ENCODE measurements at regions not wholly inside any gene's neighbourhood (a gene's known extent, or its start where the extent isn't known, plus 50 kb on each side); places are given as distances from the start of the nearest gene placed in this dataset.

GRCh38 chr9:16025627-16026026, 472.8 kb downstream of the CCDC171 start:
- no peak for DNase-seq (ENCODE audit: low read depth)

GRCh38 chr9:16026886-16027285, 474.0 kb downstream of the CCDC171 start:
- no peak for DNase-seq (ENCODE audit: low read depth)

GRCh38 chr9:16028548-16028947, 475.7 kb downstream of the CCDC171 start:
- DNase-seq (ENCODE audit: low read depth) = no peak

- DNase-seq (ENCODE audit: low read depth) = peak; percentile 79
Observed at GRCh38 chr9:16029046-16029615, 476.3 kb downstream of the CCDC171 start.

GRCh38 chr9:16029796-16030363, 477.0 kb downstream of the CCDC171 start:
- no peak for DNase-seq (ENCODE audit: low read depth)

- peak; percentile 87 for DNase-seq (ENCODE audit: low read depth)
Observed at GRCh38 chr9:16030528-16031185, 477.8 kb downstream of the CCDC171 start.

- DNase-seq (ENCODE audit: low read depth) = no peak
Observed at GRCh38 chr9:16031486-16031885, 478.6 kb downstream of the CCDC171 start.

GRCh38 chr9:16031971-16032370, 479.1 kb downstream of the CCDC171 start:
- no peak for DNase-seq (ENCODE audit: low read depth)

GRCh38 chr9:16032799-16033198, 480.0 kb downstream of the CCDC171 start:
- no peak for DNase-seq (ENCODE audit: low read depth)

- no peak for DNase-seq (ENCODE audit: low read depth)
Observed at GRCh38 chr9:16033253-16033652, 480.4 kb downstream of the CCDC171 start.

GRCh38 chr9:16033921-16034691, 481.3 kb downstream of the CCDC171 start:
- no peak for DNase-seq (ENCODE audit: low read depth)

GRCh38 chr9:16039218-16039987, 486.6 kb downstream of the CCDC171 start:
- no peak for DNase-seq (ENCODE audit: low read depth)

GRCh38 chr9:16039988-16040761, 487.3 kb downstream of the CCDC171 start:
- no peak for DNase-seq (ENCODE audit: low read depth)

GRCh38 chr9:16043756-16044578, 491.1 kb downstream of the CCDC171 start:
- DNase-seq (ENCODE audit: low read depth) = no peak

GRCh38 chr9:16044579-16044881, 491.7 kb downstream of the CCDC171 start:
- no peak for DNase-seq (ENCODE audit: low read depth)

- DNase-seq (ENCODE audit: low read depth) = no peak
Observed at GRCh38 chr9:16045651-16046280, 492.9 kb downstream of the CCDC171 start.

- no peak for DNase-seq (ENCODE audit: low read depth)
Observed at GRCh38 chr9:16046713-16047112, 493.9 kb downstream of the CCDC171 start.

GRCh38 chr9:16048129-16048528, 495.3 kb downstream of the CCDC171 start:
- DNase-seq (ENCODE audit: low read depth) = no peak

GRCh38 chr9:16052146-16052545, 499.3 kb downstream of the CCDC171 start:
- DNase-seq (ENCODE audit: low read depth) = no peak

All from HS-5 (cell line).